ENCODE measurements at regions not wholly inside any gene's neighbourhood (a gene's known extent, or its start where the extent isn't known, plus 50 kb on each side); places are given as distances from the start of the nearest gene placed in this dataset.
"Not testable (repeated sequence)": the region's sequence is repeated elsewhere in the genome, so short reads cannot be mapped to it uniquely, and the experiment has no call there.

GRCh38 chrX:77070202-77070918 is 376.8 kb upstream of the FGF16 start:
- Mint-ChIP-seq H3K9me3 (peaks cover 50% of the 10 kb centered on the region), H3K4me1 (no peaks in the 10 kb centered on the region), H3K4me3 (no peak overlapping the region), H3K27ac (no peak overlapping the region), H3K36me3 (no peaks in the 10 kb centered on the region), H3K27me3 (ENCODE audit: low read depth) (no peaks in the 10 kb centered on the region)
- no peak for DNase-seq (ENCODE audit: low spot score in 2 of 2, unreplicated experiment in 2 of 2)
- TF ChIP-seq CTCF (IDR thresholded peaks at IDR 0.05; ENCODE audit: unreplicated experiment), result no peak

GRCh38 chrX:77076896-77077295 is 370.3 kb upstream of the FGF16 start:
- TF ChIP-seq CTCF (IDR thresholded peaks at IDR 0.05; ENCODE audit: unreplicated experiment), result no peak
- no peaks in the 10 kb centered on the region for H3K4me1 Mint-ChIP-seq
- no peak overlapping the region for H3K4me3 Mint-ChIP-seq
- no peaks in the 10 kb centered on the region for H3K27me3 Mint-ChIP-seq (ENCODE audit: low read depth)
- DNase-seq (ENCODE audit: low spot score in 2 of 2, unreplicated experiment in 2 of 2), result no peak
- peaks cover 69% of the 10 kb centered on the region for H3K9me3 Mint-ChIP-seq
- no peaks in the 10 kb centered on the region for H3K36me3 Mint-ChIP-seq
- H3K27ac Mint-ChIP-seq, result no peak overlapping the region

- not testable (repeated sequence) for H3K27me3 Mint-ChIP-seq (ENCODE audit: low read depth); H3K4me1 Mint-ChIP-seq; H3K36me3 Mint-ChIP-seq; H3K27ac Mint-ChIP-seq; DNase-seq (ENCODE audit: low spot score in 2 of 2, unreplicated experiment in 2 of 2); H3K4me3 Mint-ChIP-seq
- H3K9me3 Mint-ChIP-seq, result peaks cover 61% of the 10 kb centered on the region
Measured at GRCh38 chrX:77081237-77081636, 366.0 kb upstream of the FGF16 start.

- no peaks in the 10 kb centered on the region for H3K27me3 Mint-ChIP-seq (ENCODE audit: low read depth)
- H3K27ac Mint-ChIP-seq, result no peak overlapping the region
- H3K4me1 Mint-ChIP-seq, result no peaks in the 10 kb centered on the region
- peaks cover 66% of the 10 kb centered on the region for H3K9me3 Mint-ChIP-seq
- no peak for TF ChIP-seq CTCF (IDR thresholded peaks at IDR 0.05; ENCODE audit: unreplicated experiment)
- H3K4me3 Mint-ChIP-seq, result no peak overlapping the region
- DNase-seq (ENCODE audit: low spot score in 2 of 2, unreplicated experiment in 2 of 2), result no peak
- H3K36me3 Mint-ChIP-seq, result no peaks in the 10 kb centered on the region
Measured at GRCh38 chrX:77085372-77085771, 361.8 kb upstream of the FGF16 start.

- H3K27ac Mint-ChIP-seq, result peak overlapping the region; percentile 52
- DNase-seq (ENCODE audit: low spot score in 2 of 2, unreplicated experiment in 2 of 2), result no peak
- TF ChIP-seq CTCF (IDR thresholded peaks at IDR 0.05; ENCODE audit: unreplicated experiment), result no peak
- H3K4me3 Mint-ChIP-seq, result no peak overlapping the region
- peaks cover 67% of the 10 kb centered on the region for H3K9me3 Mint-ChIP-seq
- H3K4me1 Mint-ChIP-seq, result no peaks in the 10 kb centered on the region
- H3K36me3 Mint-ChIP-seq, result no peaks in the 10 kb centered on the region
- no peaks in the 10 kb centered on the region for H3K27me3 Mint-ChIP-seq (ENCODE audit: low read depth)
Measured at GRCh38 chrX:77087529-77088169, 359.5 kb upstream of the FGF16 start.

- Mint-ChIP-seq H3K4me1 (no peaks in the 10 kb centered on the region), H3K4me3 (no peak overlapping the region), H3K27me3 (ENCODE audit: low read depth) (no peaks in the 10 kb centered on the region), H3K27ac (no peak overlapping the region), H3K36me3 (no peaks in the 10 kb centered on the region), H3K9me3 (peaks cover 62% of the 10 kb centered on the region)
- TF ChIP-seq CTCF (IDR thresholded peaks at IDR 0.05; ENCODE audit: unreplicated experiment), result no peak
- DNase-seq (ENCODE audit: low spot score in 2 of 2, unreplicated experiment in 2 of 2), result no peak
Measured at GRCh38 chrX:77088233-77088632, 359.0 kb upstream of the FGF16 start.

Measured in mesothelial cell of epicardium (in vitro differentiated cells).